SU-DHL-6 (cell line): ENCODE measurements at regions not wholly inside any gene's neighbourhood (a gene's known extent, or its start where the extent isn't known, plus 50 kb on each side); places are given as distances from the start of the nearest gene placed in this dataset.

Experiments used
- CTCF ChIP-seq: fragments of 200-600 bp; sonication (generic); IDR thresholded peaks from one replicate; pipeline ENCODE4 v1.5.1; 2017; ENCODE audit warnings: antibody characterized with exemption, mild to moderate bottlenecking, low read length, moderate library complexity; ENCODE audit not compliant: insufficient read depth, poor library complexity, severe bottlenecking
- EZH2phosphoT487 ChIP-seq: fragments of 200-600 bp; sonication (generic), shearing (Covaris generic); conservative IDR thresholded peaks from 2 replicates; pipeline ENCODE4 v1.6.1; 2018; ENCODE audit warnings: mild to moderate bottlenecking, antibody characterized with exemption, low read length, moderate library complexity, mixed read lengths

- TF ChIP-seq CTCF = no peak
- no peak for TF ChIP-seq EZH2phosphoT487
Measured at GRCh38 chr15:69953051-69953450, 144.7 kb downstream of the TLE3 start.
